ENCODE measurements at regions not wholly inside any gene's neighbourhood (a gene's known extent, or its start where the extent isn't known, plus 50 kb on each side); places are given as distances from the start of the nearest gene placed in this dataset.

GRCh38 chr3:59251869-59252268 is 202.0 kb upstream of the CFAP20DC start:
- Histone ChIP-seq H3K27me3 (replicated peaks; ENCODE audit: insufficient read depth, low read length) (no peaks in the 10 kb centered on the region), H3K36me3 (replicated peaks; ENCODE audit: insufficient read depth, low read length) (no peaks in the 10 kb centered on the region), H3K9me2 (replicated peaks; ENCODE audit: insufficient read depth, low read length) (no peaks in the 10 kb centered on the region), H2AFZ (ENCODE audit: low read length) (no peak overlapping the region), H3K9me3 (replicated peaks; ENCODE audit: insufficient read depth, low read length) (no peaks in the 10 kb centered on the region), H3K4me2 (ENCODE audit: low read depth, low read length) (no peak overlapping the region), H3K4me3 (ENCODE audit: low read length) (no peak overlapping the region), H3K4me1 (ENCODE audit: low read length) (no peaks in the 10 kb centered on the region), H4K20me1 (ENCODE audit: insufficient read depth, low read length) (no peaks in the 10 kb centered on the region), H3F3A (ENCODE audit: insufficient read depth, low read length) (no peaks in the 10 kb centered on the region), H3K79me2 (ENCODE audit: low read length) (no peaks in the 10 kb centered on the region), H3K27ac (ENCODE audit: low read length) (no peak overlapping the region), H3K9ac (ENCODE audit: low read length) (no peak overlapping the region)
- no peak for DNase-seq
- TF ChIP-seq CTCF (IDR thresholded peaks at IDR 0.05; ENCODE audit: low read length) (no peak), EZH2phosphoT487 (IDR thresholded peaks at IDR 0.05; ENCODE audit: low read length) (no peak), EZH2 (optimal IDR thresholded peaks at IDR 0.05; ENCODE audit: low read depth, low read length) (no peak)

- Histone ChIP-seq H3K36me3 (replicated peaks; ENCODE audit: insufficient read depth, low read length) (no peaks in the 10 kb centered on the region), H2AFZ (ENCODE audit: low read length) (no peak overlapping the region), H3K27me3 (replicated peaks; ENCODE audit: insufficient read depth, low read length) (no peaks in the 10 kb centered on the region), H3K4me1 (ENCODE audit: low read length) (no peaks in the 10 kb centered on the region), H3F3A (ENCODE audit: insufficient read depth, low read length) (no peaks in the 10 kb centered on the region), H3K9me3 (replicated peaks; ENCODE audit: insufficient read depth, low read length) (no peaks in the 10 kb centered on the region), H3K4me2 (ENCODE audit: low read depth, low read length) (no peak overlapping the region), H3K79me2 (ENCODE audit: low read length) (no peaks in the 10 kb centered on the region), H3K9me2 (replicated peaks; ENCODE audit: insufficient read depth, low read length) (no peaks in the 10 kb centered on the region), H3K4me3 (ENCODE audit: low read length) (no peak overlapping the region), H4K20me1 (ENCODE audit: insufficient read depth, low read length) (no peaks in the 10 kb centered on the region), H3K9ac (ENCODE audit: low read length) (no peak overlapping the region), H3K27ac (ENCODE audit: low read length) (no peak overlapping the region)
- DNase-seq = no peak
- no peak for TF ChIP-seq EZH2 (optimal IDR thresholded peaks at IDR 0.05; ENCODE audit: low read depth, low read length)
- TF ChIP-seq EZH2phosphoT487 (IDR thresholded peaks at IDR 0.05; ENCODE audit: low read length) = no peak
- no peak for TF ChIP-seq CTCF (IDR thresholded peaks at IDR 0.05; ENCODE audit: low read length)
Observed at GRCh38 chr3:59250600-59250999, 200.8 kb upstream of the CFAP20DC start.

GRCh38 chr3:59249698-59250361 is 200.0 kb upstream of the CFAP20DC start:
- no peak for DNase-seq
- H3K4me2 ChIP-seq (ENCODE audit: low read depth, low read length) = no peak overlapping the region
- no peak overlapping the region for H2AFZ ChIP-seq (ENCODE audit: low read length)

More at GRCh38 chr3:59249698-59250361, 200.0 kb upstream of the CFAP20DC start:
- Histone ChIP-seq H3K9me2 (replicated peaks; ENCODE audit: insufficient read depth, low read length) (no peaks in the 10 kb centered on the region), H3F3A (ENCODE audit: insufficient read depth, low read length) (no peaks in the 10 kb centered on the region), H3K79me2 (ENCODE audit: low read length) (no peaks in the 10 kb centered on the region), H3K36me3 (replicated peaks; ENCODE audit: insufficient read depth, low read length) (no peaks in the 10 kb centered on the region), H3K9ac (ENCODE audit: low read length) (no peak overlapping the region), H3K9me3 (replicated peaks; ENCODE audit: insufficient read depth, low read length) (no peaks in the 10 kb centered on the region), H4K20me1 (ENCODE audit: insufficient read depth, low read length) (no peaks in the 10 kb centered on the region), H3K4me1 (ENCODE audit: low read length) (no peaks in the 10 kb centered on the region), H3K27me3 (replicated peaks; ENCODE audit: insufficient read depth, low read length) (no peaks in the 10 kb centered on the region), H3K27ac (ENCODE audit: low read length) (no peak overlapping the region), H3K4me3 (ENCODE audit: low read length) (no peak overlapping the region)
- TF ChIP-seq EZH2 (optimal IDR thresholded peaks at IDR 0.05; ENCODE audit: low read depth, low read length) = no peak
- TF ChIP-seq EZH2phosphoT487 (IDR thresholded peaks at IDR 0.05; ENCODE audit: low read length) = no peak
- no peak for TF ChIP-seq CTCF (IDR thresholded peaks at IDR 0.05; ENCODE audit: low read length)

All from MM.1S (cell line).